HEK293 (cell line): ENCODE measurements at regions not wholly inside any gene's neighbourhood (a gene's known extent, or its start where the extent isn't known, plus 50 kb on each side); places are given as distances from the start of the nearest gene placed in this dataset.
"Not testable (repeated sequence)": the region's sequence is repeated elsewhere in the genome, so short reads cannot be mapped to it uniquely, and the experiment has no call there.

Source experiments
- CTCF ChIA-PET: fragments of 350-600 bp; formaldehyde crosslinking; extraction: SDS; loops from one replicate; lab custom pipeline; 2021; ENCODE audit warnings: antibody characterized with exemption; lab: Yijun Ruan, JAX
- POLR2A ChIA-PET: fragments of 300-600 bp; formaldehyde crosslinking; extraction: SDS; loops from one replicate; lab custom pipeline; 2020; ENCODE audit warnings: antibody characterized with exemption, inconsistent platforms; lab: Yijun Ruan, JAX
- H3K27ac ChIP-seq: fragments of 200-500 bp; sonication (Bioruptor generic); 2 replicates; pipeline ENCODE4 v1.5.1; 2014; ENCODE audit warnings: low read depth, low read length, control low read depth, inconsistent platforms; ENCODE audit errors: extremely low read depth
- H3K36me3 ChIP-seq, 2 experiments: fragments of 200-500 bp in 1 of 2; sonication (Bioruptor generic) in 1 of 2; 1 replicate in 1 of 2; 2 replicates in 1 of 2; pipeline ENCODE4 v1.5.1; 2014 to 2017; ENCODE audit warnings: inconsistent platforms in 2 of 2, low read length in 2 of 2; ENCODE audit not compliant: control insufficient read depth in 2 of 2, insufficient read depth in 1 of 2
- H3K4me1 ChIP-seq: fragments of 200-500 bp; sonication (Bioruptor generic); 2 replicates; pipeline ENCODE4 v1.5.1; 2014; ENCODE audit warnings: mild to moderate bottlenecking, low read length, inconsistent platforms; ENCODE audit not compliant: control insufficient read depth, insufficient read depth
- H3K4me3 ChIP-seq: 2 replicates; pipeline ENCODE4 v1.5.1; 2011; ENCODE audit warnings: low read depth, mild to moderate bottlenecking, control low read depth, low read length, moderate library complexity
- H3K9me3 ChIP-seq: fragments of 200-500 bp; sonication (Bioruptor generic); 2 replicates; pipeline ENCODE4 v1.5.1; 2014; ENCODE audit warnings: low read depth, low read length, inconsistent platforms; ENCODE audit not compliant: control insufficient read depth, insufficient read depth
- KLF10 ChIP-seq: fragments of 450-650 bp; IDR thresholded peaks from 2 replicates; pipeline ENCODE4 v1.5.1; 2018; ENCODE audit warnings: missing biosample characterization, mild to moderate bottlenecking, missing genetic modification characterization
- PRDM1 ChIP-seq: fragments of 450-650 bp; formaldehyde crosslinking; IDR thresholded peaks from 2 replicates; pipeline ENCODE4; 2016; ENCODE audit warnings: missing biosample characterization, missing genetic modification characterization
- PRDM4 ChIP-seq: fragments of 450-650 bp; formaldehyde crosslinking; IDR thresholded peaks from 2 replicates; pipeline ENCODE4 v1.5.1; 2017; ENCODE audit warnings: missing biosample characterization, missing genetic modification characterization
- REPIN1 ChIP-seq: fragments of 450-650 bp; formaldehyde crosslinking; IDR thresholded peaks from 2 replicates; pipeline ENCODE4 v1.5.1; 2017; ENCODE audit warnings: missing biosample characterization, missing genetic modification characterization, low read depth
- ZNF174 ChIP-seq: fragments of 450-650 bp; formaldehyde crosslinking; IDR thresholded peaks from 2 replicates; pipeline ENCODE4 v1.5.0; 2017; ENCODE audit warnings: missing biosample characterization, mild to moderate bottlenecking, missing genetic modification characterization
- ZNF274 ChIP-seq, 2 experiments: fragments of 200-500 bp in 1 of 2; fragments of 450-650 bp in 1 of 2; sonication (Bioruptor generic) in 1 of 2; formaldehyde crosslinking in 1 of 2; IDR thresholded peaks; 2 replicates each; pipeline versions ENCODE4 v1.5.1 to v1.6.1; 2014 to 2016; ENCODE audit warnings: borderline replicate concordance in 1 of 2, inconsistent platforms in 1 of 2, low read length in 1 of 2, missing biosample characterization in 1 of 2, missing genetic modification characterization in 1 of 2
- ZNF350 ChIP-seq: fragments of 450-650 bp; formaldehyde crosslinking; IDR thresholded peaks from 2 replicates; pipeline ENCODE4 v1.5.0; 2017; ENCODE audit warnings: missing biosample characterization, mild to moderate bottlenecking, missing genetic modification characterization
- ZNF362 ChIP-seq: fragments of 450-650 bp; formaldehyde crosslinking; IDR thresholded peaks from 2 replicates; pipeline ENCODE4 v1.5.1; 2016; ENCODE audit warnings: missing biosample characterization, missing genetic modification characterization
- ZNF37A ChIP-seq: fragments of 450-650 bp; IDR thresholded peaks from 2 replicates; pipeline ENCODE4 v1.5.1; 2018; ENCODE audit warnings: missing biosample characterization, missing genetic modification characterization
- ZNF398 ChIP-seq: fragments of 450-650 bp; formaldehyde crosslinking; IDR thresholded peaks from 2 replicates; pipeline ENCODE4 v1.5.1; 2017; ENCODE audit warnings: missing biosample characterization, missing genetic modification characterization
- ZNF433 ChIP-seq: fragments of 450-650 bp; formaldehyde crosslinking; IDR thresholded peaks from 2 replicates; pipeline ENCODE4 v1.5.1; 2016; ENCODE audit warnings: missing biosample characterization, missing genetic modification characterization, low read depth
- ZNF530 ChIP-seq: fragments of 450-650 bp; formaldehyde crosslinking; IDR thresholded peaks from 2 replicates; pipeline ENCODE4 v1.5.1; 2016; ENCODE audit warnings: low read depth, missing biosample characterization, missing genetic modification characterization
- ZNF580 ChIP-seq: fragments of 450-650 bp; formaldehyde crosslinking; IDR thresholded peaks from 2 replicates; pipeline ENCODE4 v1.5.1; 2016; ENCODE audit warnings: missing biosample characterization, missing genetic modification characterization
- ZNF621 ChIP-seq: fragments of 450-650 bp; formaldehyde crosslinking; IDR thresholded peaks from 2 replicates; pipeline ENCODE4 v1.5.1; 2017; ENCODE audit warnings: missing biosample characterization, missing genetic modification characterization
- ZNF660 ChIP-seq: fragments of 450-650 bp; IDR thresholded peaks from 2 replicates; pipeline ENCODE4 v1.5.1; 2018; ENCODE audit warnings: missing biosample characterization, mild to moderate bottlenecking, missing genetic modification characterization
- ZNF677 ChIP-seq: fragments of 450-650 bp; IDR thresholded peaks from 2 replicates; pipeline ENCODE4 v1.5.0; 2018; ENCODE audit warnings: missing biosample characterization, mild to moderate bottlenecking, missing genetic modification characterization, moderate library complexity
- ZNF707 ChIP-seq: fragments of 450-650 bp; formaldehyde crosslinking; IDR thresholded peaks from 2 replicates; pipeline ENCODE4 v1.5.1; 2016; ENCODE audit warnings: missing biosample characterization, missing genetic modification characterization
- ZNF776 ChIP-seq: fragments of 450-650 bp; formaldehyde crosslinking; IDR thresholded peaks from 2 replicates; pipeline ENCODE4 v1.5.0; 2017; ENCODE audit warnings: missing biosample characterization, missing genetic modification characterization, borderline replicate concordance
- ZSCAN4 ChIP-seq: fragments of 450-650 bp; formaldehyde crosslinking; IDR thresholded peaks from 2 replicates; pipeline ENCODE4 v1.5.1; 2017; ENCODE audit warnings: missing biosample characterization, missing genetic modification characterization

- Histone ChIP-seq H3K4me1 (no peaks in the 10 kb centered on the region), H3K4me3 (no peak overlapping the region), H3K9me3 (no peaks in the 10 kb centered on the region), H3K27ac (no peak overlapping the region), H3K36me3 (no peaks in the 10 kb centered on the region)
- TF ChIP-seq ZNF530 (tag by site-specific recombination), result no peak
- no peak for TF ChIP-seq ZNF580
- no peak for TF ChIP-seq ZNF174
- no peak for TF ChIP-seq ZSCAN4 (tag by site-specific recombination)
- POLR2A ChIA-PET, result no interaction called here
- CTCF ChIA-PET, result interaction anchor here (2.4 kb wide), 1 partner anchor 65 kb away, joined by 10 read pairs; no protein-coding TSS in a partner anchor
Observed at GRCh38 chr2:217585362-217585761, 417.4 kb downstream of the TNS1 start.

- H3K27ac ChIP-seq, H3K4me1 ChIP-seq, H3K4me3 ChIP-seq, POLR2A ChIA-PET, H3K9me3 ChIP-seq, H3K36me3 ChIP-seq: not testable (repeated sequence)
- CTCF ChIA-PET, result interaction anchor here (0.6 kb wide), 1 partner anchor 896 kb away, joined by 3 read pairs; no protein-coding TSS in a partner anchor
Observed at GRCh38 chr2:217580407-217580806, 422.4 kb downstream of the TNS1 start.

GRCh38 chr2:217573571-217573970 is 429.2 kb downstream of the TNS1 start:
- CTCF ChIA-PET, result interaction anchor here (0.5 to 1.2 kb wide), 2 partner anchors 24 to 695 kb away, joined by 3 read pairs; no protein-coding TSS in a partner anchor
- no peaks in the 10 kb centered on the region for H3K9me3 ChIP-seq
- POLR2A ChIA-PET, result no interaction called here

GRCh38 chr2:217570394-217570793 is 432.4 kb downstream of the TNS1 start:
- no peak overlapping the region for H3K27ac ChIP-seq
- H3K36me3 ChIP-seq, result no peaks in the 10 kb centered on the region
- ChIA-PET POLR2A (no interaction called here), CTCF (no interaction called here)
- no peak overlapping the region for H3K4me3 ChIP-seq
- no peaks in the 10 kb centered on the region for H3K4me1 ChIP-seq
- no peaks in the 10 kb centered on the region for H3K9me3 ChIP-seq
- TF ChIP-seq ZNF707 (no peak), ZNF362 (tag by site-specific recombination) (no peak), ZNF776 (tag by site-specific recombination) (no peak), ZNF398 (tag by site-specific recombination) (no peak), ZNF433 (tag by site-specific recombination) (no peak), KLF10 (tag by site-specific recombination) (no peak), ZNF677 (tag by site-specific recombination) (no peak), ZNF350 (tag by site-specific recombination) (no peak), PRDM1 (tag by site-specific recombination) (no peak), ZNF37A (tag by site-specific recombination) (no peak), ZNF274 (IDR thresholded peaks at IDR 0.05; ENCODE audit: low read length) (no peak), ZNF274 (tag by site-specific recombination; IDR thresholded peaks at IDR 0.05; ENCODE audit: borderline replicate concordance) (no peak), REPIN1 (tag by site-specific recombination) (no peak), ZNF580 (no peak)

More at GRCh38 chr2:217573571-217573970, 429.2 kb downstream of the TNS1 start:
- Histone ChIP-seq H3K36me3 (no peaks in the 10 kb centered on the region), H3K4me1 (no peaks in the 10 kb centered on the region), H3K4me3 (no peak overlapping the region), H3K27ac (no peak overlapping the region)
- TF ChIP-seq ZNF660 (tag by site-specific recombination) (no peak), PRDM4 (tag by site-specific recombination) (peak; percentile 84), ZNF621 (tag by site-specific recombination) (no peak)
